ENCODE measurements at regions not wholly inside any gene's neighbourhood (a gene's known extent, or its start where the extent isn't known, plus 50 kb on each side); places are given as distances from the start of the nearest gene placed in this dataset.

DNA sequence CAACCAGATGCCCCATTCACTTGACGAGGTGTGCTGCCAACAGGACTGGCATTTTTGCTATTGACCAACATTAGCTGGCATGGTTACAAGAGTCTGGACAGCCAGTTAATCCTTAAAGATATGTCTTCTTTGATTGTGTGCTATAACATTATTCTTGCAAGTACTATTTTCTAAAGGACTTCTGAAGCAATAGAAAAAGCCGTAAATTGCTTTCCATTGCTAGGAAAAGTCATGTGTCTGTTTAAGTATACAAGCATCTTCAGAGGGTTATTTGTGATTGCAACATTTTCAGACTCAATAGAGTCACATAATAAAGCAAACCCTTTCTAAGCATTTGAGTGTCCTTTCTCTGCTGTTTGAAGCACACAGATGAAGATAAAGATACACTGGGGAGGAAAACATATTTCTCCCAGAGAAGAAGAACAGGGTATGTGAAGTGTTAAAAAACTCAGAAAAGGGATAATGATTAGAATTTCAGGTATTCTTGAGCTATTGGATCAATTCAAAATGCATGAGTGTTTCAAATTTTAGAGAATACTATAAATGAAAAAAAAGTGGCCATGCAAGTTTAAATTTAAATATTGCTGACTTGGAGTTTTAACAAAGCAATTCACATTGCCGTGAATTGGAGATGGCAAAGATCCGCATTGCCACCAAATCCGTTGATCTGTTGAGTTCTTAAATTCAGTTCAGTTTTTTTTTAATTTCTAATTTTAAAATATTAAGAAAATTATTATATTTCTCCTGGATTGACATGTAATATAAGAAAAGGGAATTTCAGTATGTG, 191.7 kb upstream of the MAP3K7 start:
- Histone ChIP-seq H3K27ac (no peak overlapping the region), H3K4me1 (no peaks in the 10 kb centered on the region), H3K9me3 (no peaks in the 10 kb centered on the region), H3K36me3 (no peaks in the 10 kb centered on the region), H3K27me3 (no peaks in the 10 kb centered on the region), H3K4me3 (no peak overlapping the region)
- intact Hi-C loops (cut with DNase I): no loop called here
- ATAC-seq (no peak), DNase-seq (no peak)
- TF ChIP-seq, protein P1, sequence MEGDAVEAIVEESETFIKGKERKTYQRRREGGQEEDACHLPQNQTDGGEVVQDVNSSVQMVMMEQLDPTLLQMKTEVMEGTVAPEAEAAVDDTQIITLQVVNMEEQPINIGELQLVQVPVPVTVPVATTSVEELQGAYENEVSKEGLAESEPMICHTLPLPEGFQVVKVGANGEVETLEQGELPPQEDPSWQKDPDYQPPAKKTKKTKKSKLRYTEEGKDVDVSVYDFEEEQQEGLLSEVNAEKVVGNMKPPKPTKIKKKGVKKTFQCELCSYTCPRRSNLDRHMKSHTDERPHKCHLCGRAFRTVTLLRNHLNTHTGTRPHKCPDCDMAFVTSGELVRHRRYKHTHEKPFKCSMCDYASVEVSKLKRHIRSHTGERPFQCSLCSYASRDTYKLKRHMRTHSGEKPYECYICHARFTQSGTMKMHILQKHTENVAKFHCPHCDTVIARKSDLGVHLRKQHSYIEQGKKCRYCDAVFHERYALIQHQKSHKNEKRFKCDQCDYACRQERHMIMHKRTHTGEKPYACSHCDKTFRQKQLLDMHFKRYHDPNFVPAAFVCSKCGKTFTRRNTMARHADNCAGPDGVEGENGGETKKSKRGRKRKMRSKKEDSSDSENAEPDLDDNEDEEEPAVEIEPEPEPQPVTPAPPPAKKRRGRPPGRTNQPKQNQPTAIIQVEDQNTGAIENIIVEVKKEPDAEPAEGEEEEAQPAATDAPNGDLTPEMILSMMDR (IDR thresholded peaks at IDR 0.05): no peak
- no peak for TF ChIP-seq POLR2A (IDR thresholded peaks at IDR 0.05)
- 42% methylated on average over 5 of the region's 5 CpGs for WGBS (ENCODE audit: insufficient coverage, low coverage, low lambda C conversion rate, missing lambda C conversion rate)

- DNase-seq (no peak), ATAC-seq (no peak)
- Histone ChIP-seq H3K4me1 (no peaks in the 10 kb centered on the region), H3K4me3 (no peak overlapping the region), H3K27ac (no peak overlapping the region), H3K36me3 (no peaks in the 10 kb centered on the region), H3K9me3 (no peaks in the 10 kb centered on the region), H3K27me3 (no peaks in the 10 kb centered on the region)
- no peak for TF ChIP-seq POLR2A (IDR thresholded peaks at IDR 0.05)
- TF ChIP-seq, protein P1 (IDR thresholded peaks at IDR 0.05): no peak
- intact Hi-C loops (cut with DNase I): no loop called here
These were observed 183.9 kb upstream of the MAP3K7 start for GRCh38 chr6:90770778-90771177.

GRCh38 chr6:90765895-90766294, 179.0 kb upstream of the MAP3K7 start:
- no peak for ATAC-seq
- H3K4me1 ChIP-seq: no peaks in the 10 kb centered on the region
- WGBS (ENCODE audit: insufficient coverage, low coverage, low lambda C conversion rate, missing lambda C conversion rate): 52% methylated on average over 3 of the region's 3 CpGs
- no peak for TF ChIP-seq POLR2A (IDR thresholded peaks at IDR 0.05)
- TF ChIP-seq, protein P1 (IDR thresholded peaks at IDR 0.05): no peak
- no peak overlapping the region for H3K4me3 ChIP-seq
- no peak overlapping the region for H3K27ac ChIP-seq
- no peaks in the 10 kb centered on the region for H3K27me3 ChIP-seq
- H3K36me3 ChIP-seq: no peaks in the 10 kb centered on the region
- no peaks in the 10 kb centered on the region for H3K9me3 ChIP-seq
- no peak for DNase-seq
- intact Hi-C loops (cut with DNase I): no loop called here

GRCh38 chr6:90765491-90765890, 178.6 kb upstream of the MAP3K7 start:
- no peak for ATAC-seq
- 41% methylated on average over 2 of the region's 2 CpGs for WGBS (ENCODE audit: insufficient coverage, low coverage, low lambda C conversion rate, missing lambda C conversion rate)
- Histone ChIP-seq H3K4me3 (no peak overlapping the region), H3K9me3 (no peaks in the 10 kb centered on the region), H3K36me3 (no peaks in the 10 kb centered on the region), H3K27me3 (no peaks in the 10 kb centered on the region), H3K4me1 (no peaks in the 10 kb centered on the region), H3K27ac (no peak overlapping the region)
- intact Hi-C loops (cut with DNase I): no loop called here
- DNase-seq: no peak
- no peak for TF ChIP-seq POLR2A (IDR thresholded peaks at IDR 0.05)
- TF ChIP-seq, protein P1 (IDR thresholded peaks at IDR 0.05): no peak
